GM23338 (cell line): ENCODE measurements at regions not wholly inside any gene's neighbourhood (a gene's known extent, or its start where the extent isn't known, plus 50 kb on each side); places are given as distances from the start of the nearest gene placed in this dataset.

ENCODE experiments used
- ATAC-seq: fragments of 200-7000 bp; cut with Tn5 transposase; 3 replicates; pipeline ENCODE4 v1.9.1; 2020
- DNase-seq: peaks from one replicate; pipeline ENCODE4 v3.0.0-alpha.2; 2015; ENCODE audit warnings: low spot score
- H2AFZ ChIP-seq: fragments of 200-600 bp; sonication (generic); 2 replicates; pipeline ENCODE4 v1.8.0; 2016; ENCODE audit warnings: antibody characterized with exemption, mild to moderate bottlenecking, moderate library complexity
- H3F3A ChIP-seq: fragments of 200-600 bp; sonication (generic); replicated peaks from 2 replicates; pipeline ENCODE4 v1.8.0; 2017; ENCODE audit warnings: antibody characterized with exemption, mixed run types, low read depth
- H3K27ac ChIP-seq: fragments of 200-600 bp; sonication (generic); 2 replicates; pipeline ENCODE4 v1.6.1; 2016; ENCODE audit warnings: low read depth
- H3K27me3 ChIP-seq: fragments of 200-600 bp; sonication (generic); 2 replicates; pipeline ENCODE4 v1.8.0; 2016; ENCODE audit warnings: mild to moderate bottlenecking, mixed run types, moderate library complexity; ENCODE audit not compliant: insufficient read depth
- H3K36me3 ChIP-seq: fragments of 200-600 bp; sonication (generic); 2 replicates; pipeline ENCODE4 v1.8.0; 2016; ENCODE audit warnings: mild to moderate bottlenecking; ENCODE audit not compliant: insufficient read depth
- H3K4me1 ChIP-seq: fragments of 200-600 bp; sonication (generic); 2 replicates; pipeline ENCODE4 v1.8.0; 2016; ENCODE audit warnings: mild to moderate bottlenecking, moderate library complexity; ENCODE audit not compliant: insufficient read depth
- H3K4me2 ChIP-seq: fragments of 200-600 bp; sonication (generic); 2 replicates; pipeline ENCODE4 v1.7.1; 2017; ENCODE audit warnings: mixed run types
- H3K4me3 ChIP-seq: fragments of 200-600 bp; sonication (generic); 2 replicates; pipeline ENCODE4 v1.6.1; 2016; ENCODE audit warnings: mixed run types
- H3K79me2 ChIP-seq: fragments of 200-600 bp; sonication (generic); replicated peaks from 2 replicates; pipeline ENCODE4 v1.8.0; 2017; ENCODE audit warnings: mild to moderate bottlenecking; ENCODE audit not compliant: insufficient read depth
- H3K9me2 ChIP-seq: fragments of 200-600 bp; sonication (generic); 2 replicates; pipeline ENCODE4 v1.8.0; 2017; ENCODE audit not compliant: insufficient read depth
- H4K20me1 ChIP-seq: fragments of 200-600 bp; sonication (generic); replicated peaks from 2 replicates; pipeline ENCODE4 v1.8.0; 2017; ENCODE audit warnings: mild to moderate bottlenecking; ENCODE audit not compliant: insufficient read depth
- H3K27ac Mint-ChIP-seq: 2 replicates; pipeline ENCODE4 v1.8.0; 2020; ENCODE audit warnings: inconsistent platforms, mild to moderate bottlenecking, moderate library complexity, mixed read lengths
- H3K27me3 Mint-ChIP-seq: 3 replicates; pipeline ENCODE4 v1.8.0; 2022; ENCODE audit warnings: low read depth, mild to moderate bottlenecking, moderate library complexity, mixed read lengths, inconsistent platforms; ENCODE audit not compliant: insufficient read depth, poor library complexity
- H3K36me3 Mint-ChIP-seq: 3 replicates; pipeline ENCODE4 v1.8.0; 2021; ENCODE audit warnings: low read depth, mild to moderate bottlenecking, inconsistent platforms, moderate library complexity, mixed read lengths
- H3K4me1 Mint-ChIP-seq: 3 replicates; pipeline ENCODE4 v1.8.0; 2020; ENCODE audit warnings: mild to moderate bottlenecking, inconsistent platforms, mixed read lengths
- H3K4me3 Mint-ChIP-seq: 3 replicates; pipeline ENCODE4 v1.8.0; 2021; ENCODE audit warnings: moderate library complexity, mild to moderate bottlenecking, inconsistent platforms, mixed read lengths
- H3K9me3 Mint-ChIP-seq: 3 replicates; pipeline ENCODE4 v1.8.0; 2020; ENCODE audit warnings: moderate library complexity, mild to moderate bottlenecking, inconsistent platforms, mixed read lengths
- CREB1 ChIP-seq: fragments of 250-450 bp; sonication (Bioruptor Pico); IDR thresholded peaks from 2 replicates; pipeline ENCODE4 v1.5.0; 2020; ENCODE audit warnings: low read depth, mild to moderate bottlenecking, moderate library complexity
- EZH2 ChIP-seq: fragments of 200-600 bp; sonication (generic); IDR thresholded peaks from one replicate; pipeline ENCODE4 v1.8.0; 2017; ENCODE audit warnings: antibody characterized with exemption, mild to moderate bottlenecking, low read depth; ENCODE audit not compliant: unreplicated experiment
- EZH2phosphoT487 ChIP-seq: fragments of 200-600 bp; sonication (generic); IDR thresholded peaks from one replicate; pipeline ENCODE4 v1.8.1; 2018; ENCODE audit warnings: antibody characterized with exemption; ENCODE audit not compliant: unreplicated experiment
- JUNB ChIP-seq: IDR thresholded peaks from one replicate; pipeline ENCODE4 v1.6.1; 2016; ENCODE audit warnings: antibody characterized with exemption; ENCODE audit not compliant: unreplicated experiment
- NANOG ChIP-seq: IDR thresholded peaks from 2 replicates; pipeline ENCODE4 v1.6.1; 2016; ENCODE audit warnings: antibody characterized with exemption, borderline replicate concordance
- POLR2AphosphoS5 ChIP-seq: IDR thresholded peaks from 2 replicates; pipeline ENCODE4 v1.6.1; 2016; ENCODE audit warnings: antibody characterized with exemption, low read depth
- ZNF114 ChIP-seq: fragments of 250-450 bp; sonication (Bioruptor Pico); IDR thresholded peaks from 2 replicates; pipeline ENCODE4 v1.5.0; 2020; ENCODE audit warnings: mild to moderate bottlenecking, moderate library complexity
- ZNF331 ChIP-seq: fragments of 250-450 bp; sonication (Bioruptor Pico); IDR thresholded peaks from 2 replicates; pipeline ENCODE4 v1.5.0; 2020; ENCODE audit warnings: low read depth, mild to moderate bottlenecking, moderate library complexity
- TF ChIP-seq, protein P1 (sequence below): IDR thresholded peaks from one replicate; pipeline ENCODE4 v1.6.1; 2018; ENCODE audit warnings: antibody characterized with exemption; ENCODE audit not compliant: unreplicated experiment
- TF ChIP-seq, protein P2 (sequence below): IDR thresholded peaks from 2 replicates; pipeline ENCODE4 v1.6.1; 2016; ENCODE audit warnings: antibody characterized with exemption
- TF ChIP-seq, protein P3 (sequence below): fragments of 250-450 bp; sonication (Bioruptor Pico); IDR thresholded peaks from 2 replicates; pipeline ENCODE4 v1.5.0; 2020; ENCODE audit warnings: mild to moderate bottlenecking, moderate library complexity
- TF ChIP-seq, protein P4 (sequence below), 2 experiments: fragments of 200-600 bp in 1 of 2; sonication (generic) in 1 of 2; conservative IDR thresholded peaks; 2 replicates each; pipeline versions ENCODE4 v1.5.1 to v1.6.1; 2016 to 2017; ENCODE audit warnings: antibody characterized with exemption in 2 of 2, low read depth in 2 of 2, mild to moderate bottlenecking in 2 of 2, moderate library complexity in 1 of 2

DNA sequence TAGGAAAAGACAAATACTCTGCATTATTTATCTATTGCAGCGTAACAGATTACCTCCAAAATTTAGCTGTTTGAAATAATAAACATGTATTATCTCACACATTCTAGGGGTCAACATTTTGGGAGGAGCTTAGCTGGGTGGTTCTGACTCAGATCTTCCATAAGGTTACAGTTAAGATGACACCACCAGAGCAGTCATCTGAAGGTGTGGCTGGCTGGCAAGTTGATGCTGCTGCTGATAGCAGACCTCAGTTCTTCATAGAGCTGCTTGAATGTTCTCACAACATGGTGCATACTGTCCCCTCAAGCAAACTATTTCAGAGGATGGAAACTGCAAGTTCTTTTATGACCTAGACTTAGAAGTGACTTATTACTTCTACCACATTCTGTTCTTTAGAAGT lies 146.3 kb upstream of the FSTL4 start (continued):
- TF ChIP-seq JUNB, result no peak
- TF ChIP-seq, protein P1, sequence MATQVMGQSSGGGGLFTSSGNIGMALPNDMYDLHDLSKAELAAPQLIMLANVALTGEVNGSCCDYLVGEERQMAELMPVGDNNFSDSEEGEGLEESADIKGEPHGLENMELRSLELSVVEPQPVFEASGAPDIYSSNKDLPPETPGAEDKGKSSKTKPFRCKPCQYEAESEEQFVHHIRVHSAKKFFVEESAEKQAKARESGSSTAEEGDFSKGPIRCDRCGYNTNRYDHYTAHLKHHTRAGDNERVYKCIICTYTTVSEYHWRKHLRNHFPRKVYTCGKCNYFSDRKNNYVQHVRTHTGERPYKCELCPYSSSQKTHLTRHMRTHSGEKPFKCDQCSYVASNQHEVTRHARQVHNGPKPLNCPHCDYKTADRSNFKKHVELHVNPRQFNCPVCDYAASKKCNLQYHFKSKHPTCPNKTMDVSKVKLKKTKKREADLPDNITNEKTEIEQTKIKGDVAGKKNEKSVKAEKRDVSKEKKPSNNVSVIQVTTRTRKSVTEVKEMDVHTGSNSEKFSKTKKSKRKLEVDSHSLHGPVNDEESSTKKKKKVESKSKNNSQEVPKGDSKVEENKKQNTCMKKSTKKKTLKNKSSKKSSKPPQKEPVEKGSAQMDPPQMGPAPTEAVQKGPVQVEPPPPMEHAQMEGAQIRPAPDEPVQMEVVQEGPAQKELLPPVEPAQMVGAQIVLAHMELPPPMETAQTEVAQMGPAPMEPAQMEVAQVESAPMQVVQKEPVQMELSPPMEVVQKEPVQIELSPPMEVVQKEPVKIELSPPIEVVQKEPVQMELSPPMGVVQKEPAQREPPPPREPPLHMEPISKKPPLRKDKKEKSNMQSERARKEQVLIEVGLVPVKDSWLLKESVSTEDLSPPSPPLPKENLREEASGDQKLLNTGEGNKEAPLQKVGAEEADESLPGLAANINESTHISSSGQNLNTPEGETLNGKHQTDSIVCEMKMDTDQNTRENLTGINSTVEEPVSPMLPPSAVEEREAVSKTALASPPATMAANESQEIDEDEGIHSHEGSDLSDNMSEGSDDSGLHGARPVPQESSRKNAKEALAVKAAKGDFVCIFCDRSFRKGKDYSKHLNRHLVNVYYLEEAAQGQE, result no peak
- no peak for TF ChIP-seq POLR2AphosphoS5
- no peak for TF ChIP-seq NANOG
- no peak for TF ChIP-seq ZNF331
- no peak for TF ChIP-seq ZNF114 (CRISPR knock-in tag)
- no peak for TF ChIP-seq EZH2
- TF ChIP-seq EZH2phosphoT487, result no peak
- no peak for TF ChIP-seq CREB1 (CRISPR knock-in tag)
- TF ChIP-seq, protein P2, sequence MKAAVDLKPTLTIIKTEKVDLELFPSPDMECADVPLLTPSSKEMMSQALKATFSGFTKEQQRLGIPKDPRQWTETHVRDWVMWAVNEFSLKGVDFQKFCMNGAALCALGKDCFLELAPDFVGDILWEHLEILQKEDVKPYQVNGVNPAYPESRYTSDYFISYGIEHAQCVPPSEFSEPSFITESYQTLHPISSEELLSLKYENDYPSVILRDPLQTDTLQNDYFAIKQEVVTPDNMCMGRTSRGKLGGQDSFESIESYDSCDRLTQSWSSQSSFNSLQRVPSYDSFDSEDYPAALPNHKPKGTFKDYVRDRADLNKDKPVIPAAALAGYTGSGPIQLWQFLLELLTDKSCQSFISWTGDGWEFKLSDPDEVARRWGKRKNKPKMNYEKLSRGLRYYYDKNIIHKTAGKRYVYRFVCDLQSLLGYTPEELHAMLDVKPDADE, result no peak

DNA sequence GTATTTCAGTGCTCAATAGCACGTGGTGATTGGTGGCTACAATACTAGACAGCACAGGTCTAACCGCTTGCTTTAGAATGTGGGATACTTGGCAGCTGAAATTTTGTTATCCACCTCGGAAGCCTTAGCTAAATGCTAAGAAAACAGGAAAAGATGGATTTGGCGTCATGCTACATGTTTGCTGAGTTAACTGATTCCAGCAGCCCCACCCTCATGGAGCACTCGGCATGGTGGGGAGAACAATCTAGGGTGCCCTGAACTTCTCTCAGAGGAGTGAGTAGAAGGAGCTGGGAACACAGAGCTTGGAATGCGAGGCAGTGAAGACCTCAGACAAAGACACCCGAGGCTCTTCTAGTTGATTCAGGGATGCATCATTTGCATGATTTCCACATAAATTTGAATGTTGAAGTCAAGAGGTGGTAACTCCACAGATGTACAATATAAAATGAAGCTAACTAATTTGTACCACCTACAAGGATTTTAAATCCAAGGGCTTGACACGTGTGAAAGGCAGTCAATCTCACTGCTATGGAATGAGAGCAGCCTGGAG lies 145.1 kb upstream of the FSTL4 start:
- H4K20me1 ChIP-seq, result no peaks in the 10 kb centered on the region
- no peak overlapping the region for H3K4me2 ChIP-seq
- H3K27me3 ChIP-seq, result no peaks in the 10 kb centered on the region
- H3K4me1 ChIP-seq, result no peaks in the 10 kb centered on the region
- Mint-ChIP-seq H3K4me3 (no peak overlapping the region), H3K27me3 (peaks cover 9% of the 10 kb centered on the region), H3K27ac (no peak overlapping the region), H3K4me1 (no peaks in the 10 kb centered on the region), H3K36me3 (no peaks in the 10 kb centered on the region), H3K9me3 (no peaks in the 10 kb centered on the region; the same call in 2 of the 3 replicates)
- H3K9me2 ChIP-seq, result peaks cover 14% of the 10 kb centered on the region; the same call in 1 of the 2 replicates
- no peak overlapping the region for H2AFZ ChIP-seq
- no peaks in the 10 kb centered on the region for H3K79me2 ChIP-seq
- no peaks in the 10 kb centered on the region for H3K36me3 ChIP-seq
- H3K4me3 ChIP-seq, result no peak overlapping the region
- DNase-seq (peak; percentile 5), ATAC-seq (no peak; the same call in 2 of the 3 replicates)
- H3K27ac ChIP-seq, result no peak overlapping the region
- no peaks in the 10 kb centered on the region for H3F3A ChIP-seq
- no peak for TF ChIP-seq EZH2
- no peak for TF ChIP-seq ZNF114 (CRISPR knock-in tag)
- TF ChIP-seq, protein P3, sequence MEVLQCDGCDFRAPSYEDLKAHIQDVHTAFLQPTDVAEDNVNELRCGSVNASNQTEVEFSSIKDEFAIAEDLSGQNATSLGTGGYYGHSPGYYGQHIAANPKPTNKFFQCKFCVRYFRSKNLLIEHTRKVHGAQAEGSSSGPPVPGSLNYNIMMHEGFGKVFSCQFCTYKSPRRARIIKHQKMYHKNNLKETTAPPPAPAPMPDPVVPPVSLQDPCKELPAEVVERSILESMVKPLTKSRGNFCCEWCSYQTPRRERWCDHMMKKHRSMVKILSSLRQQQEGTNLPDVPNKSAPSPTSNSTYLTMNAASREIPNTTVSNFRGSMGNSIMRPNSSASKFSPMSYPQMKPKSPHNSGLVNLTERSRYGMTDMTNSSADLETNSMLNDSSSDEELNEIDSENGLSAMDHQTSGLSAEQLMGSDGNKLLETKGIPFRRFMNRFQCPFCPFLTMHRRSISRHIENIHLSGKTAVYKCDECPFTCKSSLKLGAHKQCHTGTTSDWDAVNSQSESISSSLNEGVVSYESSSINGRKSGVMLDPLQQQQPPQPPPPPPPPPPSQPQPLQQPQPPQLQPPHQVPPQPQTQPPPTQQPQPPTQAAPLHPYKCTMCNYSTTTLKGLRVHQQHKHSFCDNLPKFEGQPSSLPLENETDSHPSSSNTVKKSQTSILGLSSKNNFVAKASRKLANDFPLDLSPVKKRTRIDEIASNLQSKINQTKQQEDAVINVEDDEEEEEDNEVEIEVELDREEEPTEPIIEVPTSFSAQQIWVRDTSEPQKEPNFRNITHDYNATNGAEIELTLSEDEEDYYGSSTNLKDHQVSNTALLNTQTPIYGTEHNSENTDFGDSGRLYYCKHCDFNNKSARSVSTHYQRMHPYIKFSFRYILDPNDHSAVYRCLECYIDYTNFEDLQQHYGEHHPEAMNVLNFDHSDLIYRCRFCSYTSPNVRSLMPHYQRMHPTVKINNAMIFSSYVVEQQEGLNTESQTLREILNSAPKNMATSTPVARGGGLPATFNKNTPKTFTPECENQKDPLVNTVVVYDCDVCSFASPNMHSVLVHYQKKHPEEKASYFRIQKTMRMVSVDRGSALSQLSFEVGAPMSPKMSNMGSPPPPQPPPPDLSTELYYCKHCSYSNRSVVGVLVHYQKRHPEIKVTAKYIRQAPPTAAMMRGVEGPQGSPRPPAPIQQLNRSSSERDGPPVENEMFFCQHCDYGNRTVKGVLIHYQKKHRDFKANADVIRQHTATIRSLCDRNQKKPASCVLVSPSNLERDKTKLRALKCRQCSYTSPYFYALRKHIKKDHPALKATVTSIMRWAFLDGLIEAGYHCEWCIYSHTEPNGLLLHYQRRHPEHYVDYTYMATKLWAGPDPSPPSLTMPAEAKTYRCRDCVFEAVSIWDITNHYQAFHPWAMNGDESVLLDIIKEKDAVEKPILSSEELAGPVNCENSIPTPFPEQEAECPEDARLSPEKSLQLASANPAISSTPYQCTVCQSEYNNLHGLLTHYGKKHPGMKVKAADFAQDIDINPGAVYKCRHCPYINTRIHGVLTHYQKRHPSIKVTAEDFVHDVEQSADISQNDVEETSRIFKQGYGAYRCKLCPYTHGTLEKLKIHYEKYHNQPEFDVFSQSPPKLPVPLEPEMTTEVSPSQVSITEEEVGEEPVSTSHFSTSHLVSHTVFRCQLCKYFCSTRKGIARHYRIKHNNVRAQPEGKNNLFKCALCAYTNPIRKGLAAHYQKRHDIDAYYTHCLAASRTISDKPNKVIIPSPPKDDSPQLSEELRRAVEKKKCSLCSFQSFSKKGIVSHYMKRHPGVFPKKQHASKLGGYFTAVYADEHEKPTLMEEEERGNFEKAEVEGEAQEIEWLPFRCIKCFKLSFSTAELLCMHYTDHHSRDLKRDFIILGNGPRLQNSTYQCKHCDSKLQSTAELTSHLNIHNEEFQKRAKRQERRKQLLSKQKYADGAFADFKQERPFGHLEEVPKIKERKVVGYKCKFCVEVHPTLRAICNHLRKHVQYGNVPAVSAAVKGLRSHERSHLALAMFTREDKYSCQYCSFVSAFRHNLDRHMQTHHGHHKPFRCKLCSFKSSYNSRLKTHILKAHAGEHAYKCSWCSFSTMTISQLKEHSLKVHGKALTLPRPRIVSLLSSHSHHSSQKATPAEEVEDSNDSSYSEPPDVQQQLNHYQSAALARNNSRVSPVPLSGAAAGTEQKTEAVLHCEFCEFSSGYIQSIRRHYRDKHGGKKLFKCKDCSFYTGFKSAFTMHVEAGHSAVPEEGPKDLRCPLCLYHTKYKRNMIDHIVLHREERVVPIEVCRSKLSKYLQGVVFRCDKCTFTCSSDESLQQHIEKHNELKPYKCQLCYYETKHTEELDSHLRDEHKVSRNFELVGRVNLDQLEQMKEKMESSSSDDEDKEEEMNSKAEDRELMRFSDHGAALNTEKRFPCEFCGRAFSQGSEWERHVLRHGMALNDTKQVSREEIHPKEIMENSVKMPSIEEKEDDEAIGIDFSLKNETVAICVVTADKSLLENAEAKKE (CRISPR knock-in tag), result no peak
- TF ChIP-seq, protein P4, sequence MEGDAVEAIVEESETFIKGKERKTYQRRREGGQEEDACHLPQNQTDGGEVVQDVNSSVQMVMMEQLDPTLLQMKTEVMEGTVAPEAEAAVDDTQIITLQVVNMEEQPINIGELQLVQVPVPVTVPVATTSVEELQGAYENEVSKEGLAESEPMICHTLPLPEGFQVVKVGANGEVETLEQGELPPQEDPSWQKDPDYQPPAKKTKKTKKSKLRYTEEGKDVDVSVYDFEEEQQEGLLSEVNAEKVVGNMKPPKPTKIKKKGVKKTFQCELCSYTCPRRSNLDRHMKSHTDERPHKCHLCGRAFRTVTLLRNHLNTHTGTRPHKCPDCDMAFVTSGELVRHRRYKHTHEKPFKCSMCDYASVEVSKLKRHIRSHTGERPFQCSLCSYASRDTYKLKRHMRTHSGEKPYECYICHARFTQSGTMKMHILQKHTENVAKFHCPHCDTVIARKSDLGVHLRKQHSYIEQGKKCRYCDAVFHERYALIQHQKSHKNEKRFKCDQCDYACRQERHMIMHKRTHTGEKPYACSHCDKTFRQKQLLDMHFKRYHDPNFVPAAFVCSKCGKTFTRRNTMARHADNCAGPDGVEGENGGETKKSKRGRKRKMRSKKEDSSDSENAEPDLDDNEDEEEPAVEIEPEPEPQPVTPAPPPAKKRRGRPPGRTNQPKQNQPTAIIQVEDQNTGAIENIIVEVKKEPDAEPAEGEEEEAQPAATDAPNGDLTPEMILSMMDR (conservative IDR thresholded peaks at IDR 0.05; ENCODE audit: low read depth in 2 of 2), result no peak
